K562 (cell line): ENCODE measurements at regions not wholly inside any gene's neighbourhood (a gene's known extent, or its start where the extent isn't known, plus 50 kb on each side); places are given as distances from the start of the nearest gene placed in this dataset.

Source experiments
- CBX5 ChIP-seq: IDR thresholded peaks from 2 replicates; pipeline ENCODE4 v1.6.1; 2014; ENCODE audit warnings: low read depth, borderline replicate concordance
- ZNF23 ChIP-seq: fragments of 250-450 bp; sonication (Bioruptor Pico); IDR thresholded peaks from 2 replicates; pipeline ENCODE4 v1.4.0; 2020; ENCODE audit warnings: mild to moderate bottlenecking

- TF ChIP-seq ZNF23 (CRISPR knock-in tag): no peak
- no peak for TF ChIP-seq CBX5
Measured at GRCh38 chr7:118312051-118312450, 87.5 kb downstream of the ANKRD7 start.
